MM.1S (cell line): ENCODE measurements at regions not wholly inside any gene's neighbourhood (a gene's known extent, or its start where the extent isn't known, plus 50 kb on each side); places are given as distances from the start of the nearest gene placed in this dataset.

Experiments used
- EZH2phosphoT487 ChIP-seq: fragments of 300-600 bp; sonication (generic); IDR thresholded peaks from 2 replicates; pipeline ENCODE4 v1.6.1; 2018; ENCODE audit warnings: antibody characterized with exemption, low read length
- TF ChIP-seq, protein P1 (sequence below): fragments of 300-600 bp; sonication (generic); IDR thresholded peaks from 2 replicates; pipeline ENCODE4 v1.5.1; 2016; ENCODE audit warnings: antibody characterized with exemption, low read length, mixed read lengths

DNA sequence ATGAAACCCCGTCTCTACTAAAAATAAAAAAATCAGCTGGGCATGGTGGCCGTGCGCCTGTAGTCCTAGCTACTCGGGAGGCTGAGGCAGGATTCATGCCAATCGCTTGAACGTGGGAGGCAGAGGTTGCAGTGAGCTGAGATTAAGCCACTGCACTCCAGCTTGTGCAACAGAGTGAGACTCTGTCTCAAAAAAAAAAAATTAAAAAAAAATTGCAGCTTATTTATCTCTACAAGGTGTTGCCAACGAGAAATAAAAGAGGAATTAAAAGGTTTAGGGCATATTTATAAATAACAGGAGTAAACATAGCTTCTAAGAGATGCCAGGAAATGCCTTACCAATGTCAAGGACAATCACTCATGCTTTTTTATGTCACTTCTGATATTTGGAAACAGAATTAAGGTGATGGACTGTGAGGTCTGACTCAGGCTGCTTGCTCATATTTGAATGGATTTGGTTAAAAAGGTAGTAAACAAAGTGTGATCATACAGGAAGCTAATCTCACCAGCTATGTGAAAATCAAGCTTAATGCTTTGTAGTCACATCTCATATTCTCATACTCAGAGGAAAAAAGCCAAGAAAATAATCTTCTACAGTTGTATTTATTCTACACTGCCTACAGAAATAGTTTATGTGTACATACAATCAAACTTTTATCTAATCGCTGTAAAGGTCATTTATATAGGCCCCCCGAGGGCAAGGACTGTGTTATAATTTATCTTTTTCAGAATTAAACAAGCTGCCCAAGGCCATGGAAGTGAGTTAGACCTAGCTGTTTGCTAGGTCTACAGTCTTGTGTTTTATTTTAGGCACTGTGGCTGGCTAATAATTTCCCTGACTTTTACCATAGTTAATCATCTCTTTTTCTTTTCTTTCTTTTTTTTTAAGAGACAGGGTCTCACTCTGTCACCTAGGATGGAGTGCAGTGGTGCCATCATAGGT is 61.1 kb upstream of the RBMX start:
- TF ChIP-seq, protein P1, sequence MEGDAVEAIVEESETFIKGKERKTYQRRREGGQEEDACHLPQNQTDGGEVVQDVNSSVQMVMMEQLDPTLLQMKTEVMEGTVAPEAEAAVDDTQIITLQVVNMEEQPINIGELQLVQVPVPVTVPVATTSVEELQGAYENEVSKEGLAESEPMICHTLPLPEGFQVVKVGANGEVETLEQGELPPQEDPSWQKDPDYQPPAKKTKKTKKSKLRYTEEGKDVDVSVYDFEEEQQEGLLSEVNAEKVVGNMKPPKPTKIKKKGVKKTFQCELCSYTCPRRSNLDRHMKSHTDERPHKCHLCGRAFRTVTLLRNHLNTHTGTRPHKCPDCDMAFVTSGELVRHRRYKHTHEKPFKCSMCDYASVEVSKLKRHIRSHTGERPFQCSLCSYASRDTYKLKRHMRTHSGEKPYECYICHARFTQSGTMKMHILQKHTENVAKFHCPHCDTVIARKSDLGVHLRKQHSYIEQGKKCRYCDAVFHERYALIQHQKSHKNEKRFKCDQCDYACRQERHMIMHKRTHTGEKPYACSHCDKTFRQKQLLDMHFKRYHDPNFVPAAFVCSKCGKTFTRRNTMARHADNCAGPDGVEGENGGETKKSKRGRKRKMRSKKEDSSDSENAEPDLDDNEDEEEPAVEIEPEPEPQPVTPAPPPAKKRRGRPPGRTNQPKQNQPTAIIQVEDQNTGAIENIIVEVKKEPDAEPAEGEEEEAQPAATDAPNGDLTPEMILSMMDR: no peak
- TF ChIP-seq EZH2phosphoT487: no peak
